Astrocyte (in vitro differentiated cells and primary cell): ENCODE measurements at regions not wholly inside any gene's neighbourhood (a gene's known extent, or its start where the extent isn't known, plus 50 kb on each side); places are given as distances from the start of the nearest gene placed in this dataset.

Experiments
- DNase-seq: peaks from one replicate; pipeline ENCODE4 v3.0.0-alpha.2; 2010; ENCODE audit warnings: low read depth
- FAIRE-seq: peaks from 2 replicates; lab custom pipeline; 2011; peaks lifted over from hg19 to GRCh38; lab: Jason Lieb, UNC
- H2AFZ ChIP-seq: 2 replicates; pipeline ENCODE4 v1.6.0; 2012; ENCODE audit warnings: low read depth, low read length, inconsistent platforms
- H3K27ac ChIP-seq: 2 replicates; pipeline ENCODE4 v1.5.1; 2011; ENCODE audit warnings: low read depth, low read length, inconsistent platforms
- H3K27me3 ChIP-seq: 2 replicates; pipeline ENCODE4 v1.6.0; 2011; ENCODE audit warnings: low read length, inconsistent platforms; ENCODE audit not compliant: insufficient read depth
- H3K36me3 ChIP-seq: 2 replicates; pipeline ENCODE4 v1.5.1; 2011; ENCODE audit warnings: low read length, inconsistent platforms; ENCODE audit not compliant: insufficient read depth
- H3K4me1 ChIP-seq: 2 replicates; pipeline ENCODE4 v1.5.1; 2011; ENCODE audit warnings: low read length, inconsistent platforms; ENCODE audit not compliant: insufficient read depth
- H3K4me2 ChIP-seq: 2 replicates; pipeline ENCODE4 v1.6.0; 2012; ENCODE audit warnings: low read length, inconsistent platforms
- H3K4me3 ChIP-seq: 2 replicates; pipeline ENCODE4 v1.5.1; 2011; ENCODE audit warnings: low read depth, mild to moderate bottlenecking, low read length, inconsistent platforms; ENCODE audit not compliant: insufficient read depth
- H3K79me2 ChIP-seq: 2 replicates; pipeline ENCODE4 v1.6.0; 2012; ENCODE audit warnings: mild to moderate bottlenecking, low read length, inconsistent platforms; ENCODE audit not compliant: insufficient read depth
- H3K9ac ChIP-seq: 2 replicates; pipeline ENCODE4 v1.6.0; 2012; ENCODE audit warnings: mild to moderate bottlenecking, low read length, inconsistent platforms
- H3K9me3 ChIP-seq: 2 replicates; pipeline ENCODE4 v1.5.1; 2012; ENCODE audit warnings: low read depth, mild to moderate bottlenecking, low read length, inconsistent platforms; ENCODE audit not compliant: insufficient read depth
- H4K20me1 ChIP-seq: 2 replicates; pipeline ENCODE4 v1.6.0; 2012; ENCODE audit warnings: low read length, inconsistent platforms; ENCODE audit not compliant: insufficient read depth
- H3K27ac Mint-ChIP-seq: one replicate; pipeline ENCODE4 v1.8.0; 2021; ENCODE audit warnings: mild to moderate bottlenecking, mixed read lengths; ENCODE audit not compliant: unreplicated experiment
- H3K27me3 Mint-ChIP-seq: one replicate; pipeline ENCODE4 v1.8.0; 2021; ENCODE audit warnings: low read depth, mixed read lengths; ENCODE audit not compliant: unreplicated experiment
- H3K36me3 Mint-ChIP-seq: one replicate; pipeline ENCODE4 v1.8.0; 2021; ENCODE audit warnings: low read depth, mixed read lengths; ENCODE audit not compliant: unreplicated experiment
- H3K4me1 Mint-ChIP-seq: one replicate; pipeline ENCODE4 v1.8.0; 2021; ENCODE audit warnings: low read depth, mixed read lengths; ENCODE audit not compliant: unreplicated experiment
- H3K4me3 Mint-ChIP-seq: one replicate; pipeline ENCODE4 v1.8.0; 2021; ENCODE audit warnings: mild to moderate bottlenecking, moderate library complexity, mixed read lengths; ENCODE audit not compliant: unreplicated experiment
- H3K9me3 Mint-ChIP-seq: one replicate; pipeline ENCODE4 v1.8.0; 2021; ENCODE audit warnings: mild to moderate bottlenecking, mixed read lengths; ENCODE audit not compliant: unreplicated experiment
- EZH2 ChIP-seq: IDR thresholded peaks from 2 replicates; pipeline ENCODE4 v1.6.1; 2012; ENCODE audit warnings: mild to moderate bottlenecking, low read length, inconsistent platforms; ENCODE audit not compliant: insufficient read depth
- TF ChIP-seq, protein P1 (sequence below): IDR thresholded peaks from 2 replicates; pipeline ENCODE4 v1.5.1; 2011; ENCODE audit warnings: low read depth, mild to moderate bottlenecking, inconsistent platforms, low read length, moderate library complexity; ENCODE audit not compliant: insufficient read depth

GRCh38 chr5:174210596-174211276 lies 165.2 kb downstream of the NSG2 start:
- H3K4me2 ChIP-seq = no peak overlapping the region
- H3K9ac ChIP-seq = no peak overlapping the region
- Mint-ChIP-seq H3K27me3 (peaks cover 52% of the 10 kb centered on the region), H3K27ac (no peak overlapping the region), H3K4me1 (no peaks in the 10 kb centered on the region), H3K36me3 (no peaks in the 10 kb centered on the region), H3K4me3 (no peak overlapping the region), H3K9me3 (no peaks in the 10 kb centered on the region)
- H3K4me1 ChIP-seq = peaks cover 7% of the 10 kb centered on the region
- no peaks in the 10 kb centered on the region for H3K36me3 ChIP-seq
- H3K79me2 ChIP-seq = no peaks in the 10 kb centered on the region
- H4K20me1 ChIP-seq = no peaks in the 10 kb centered on the region
- no peak for DNase-seq
- FAIRE-seq = no peak
- no peak overlapping the region for H3K27ac ChIP-seq
- H3K9me3 ChIP-seq = no peaks in the 10 kb centered on the region
- H3K4me3 ChIP-seq = no peak overlapping the region
- H3K27me3 ChIP-seq = peaks cover 12% of the 10 kb centered on the region
- no peak for TF ChIP-seq EZH2
- TF ChIP-seq, protein P1, sequence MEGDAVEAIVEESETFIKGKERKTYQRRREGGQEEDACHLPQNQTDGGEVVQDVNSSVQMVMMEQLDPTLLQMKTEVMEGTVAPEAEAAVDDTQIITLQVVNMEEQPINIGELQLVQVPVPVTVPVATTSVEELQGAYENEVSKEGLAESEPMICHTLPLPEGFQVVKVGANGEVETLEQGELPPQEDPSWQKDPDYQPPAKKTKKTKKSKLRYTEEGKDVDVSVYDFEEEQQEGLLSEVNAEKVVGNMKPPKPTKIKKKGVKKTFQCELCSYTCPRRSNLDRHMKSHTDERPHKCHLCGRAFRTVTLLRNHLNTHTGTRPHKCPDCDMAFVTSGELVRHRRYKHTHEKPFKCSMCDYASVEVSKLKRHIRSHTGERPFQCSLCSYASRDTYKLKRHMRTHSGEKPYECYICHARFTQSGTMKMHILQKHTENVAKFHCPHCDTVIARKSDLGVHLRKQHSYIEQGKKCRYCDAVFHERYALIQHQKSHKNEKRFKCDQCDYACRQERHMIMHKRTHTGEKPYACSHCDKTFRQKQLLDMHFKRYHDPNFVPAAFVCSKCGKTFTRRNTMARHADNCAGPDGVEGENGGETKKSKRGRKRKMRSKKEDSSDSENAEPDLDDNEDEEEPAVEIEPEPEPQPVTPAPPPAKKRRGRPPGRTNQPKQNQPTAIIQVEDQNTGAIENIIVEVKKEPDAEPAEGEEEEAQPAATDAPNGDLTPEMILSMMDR = no peak
- H2AFZ ChIP-seq = no peak overlapping the region

- Histone ChIP-seq H3K4me2 (no peak overlapping the region), H3K4me3 (no peak overlapping the region), H2AFZ (no peak overlapping the region), H3K9me3 (no peaks in the 10 kb centered on the region), H3K27me3 (peaks cover 12% of the 10 kb centered on the region), H4K20me1 (no peaks in the 10 kb centered on the region), H3K9ac (no peak overlapping the region), H3K79me2 (no peaks in the 10 kb centered on the region), H3K27ac (no peak overlapping the region), H3K4me1 (peaks cover 7% of the 10 kb centered on the region), H3K36me3 (no peaks in the 10 kb centered on the region)
- Mint-ChIP-seq H3K36me3 (no peaks in the 10 kb centered on the region), H3K4me3 (no peak overlapping the region), H3K9me3 (no peaks in the 10 kb centered on the region), H3K27ac (no peak overlapping the region), H3K27me3 (peaks cover 54% of the 10 kb centered on the region), H3K4me1 (no peaks in the 10 kb centered on the region)
- FAIRE-seq (no peak), DNase-seq (no peak)
- TF ChIP-seq, protein P1 = no peak
- no peak for TF ChIP-seq EZH2
These were observed 165.7 kb downstream of the NSG2 start for GRCh38 chr5:174211277-174211626.

DNA sequence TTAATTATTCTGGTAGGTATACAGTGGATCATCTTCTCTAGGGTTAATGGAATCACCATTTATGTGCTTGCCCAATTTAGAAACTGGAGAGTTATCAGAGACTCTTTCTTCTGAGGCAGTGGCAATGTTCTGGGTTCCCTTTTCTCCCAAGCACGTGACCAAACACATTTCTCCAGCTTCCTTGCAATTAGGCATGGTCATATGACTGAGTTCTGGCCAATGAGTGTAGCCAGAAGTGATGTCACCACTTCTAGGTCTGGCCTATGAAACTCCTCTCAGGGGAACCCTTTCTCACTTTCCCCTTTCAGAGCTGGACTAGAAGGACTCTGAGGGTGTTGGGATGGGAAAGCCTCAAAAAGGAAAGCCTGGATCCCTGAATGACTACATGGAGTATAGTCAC lies 172.0 kb downstream of the NSG2 start:
- Histone ChIP-seq H3K79me2 (no peaks in the 10 kb centered on the region), H3K4me1 (peaks cover 7% of the 10 kb centered on the region), H4K20me1 (no peaks in the 10 kb centered on the region), H3K4me2 (no peak overlapping the region), H3K9me3 (peaks cover 2% of the 10 kb centered on the region), H3K27me3 (peaks cover 10% of the 10 kb centered on the region), H3K36me3 (no peaks in the 10 kb centered on the region), H3K9ac (no peak overlapping the region), H2AFZ (no peak overlapping the region), H3K4me3 (no peak overlapping the region), H3K27ac (no peak overlapping the region)
- FAIRE-seq (no peak), DNase-seq (no peak)
- no peak for TF ChIP-seq EZH2
- TF ChIP-seq, protein P1 = no peak
- peaks cover 45% of the 10 kb centered on the region for H3K27me3 Mint-ChIP-seq
- H3K36me3 Mint-ChIP-seq = no peaks in the 10 kb centered on the region
- H3K27ac Mint-ChIP-seq = no peak overlapping the region
- peaks cover 4% of the 10 kb centered on the region for H3K9me3 Mint-ChIP-seq
- no peaks in the 10 kb centered on the region for H3K4me1 Mint-ChIP-seq
- no peak overlapping the region for H3K4me3 Mint-ChIP-seq
